ENCODE measurements at regions not wholly inside any gene's neighbourhood (a gene's known extent, or its start where the extent isn't known, plus 50 kb on each side); places are given as distances from the start of the nearest gene placed in this dataset.

DNA sequence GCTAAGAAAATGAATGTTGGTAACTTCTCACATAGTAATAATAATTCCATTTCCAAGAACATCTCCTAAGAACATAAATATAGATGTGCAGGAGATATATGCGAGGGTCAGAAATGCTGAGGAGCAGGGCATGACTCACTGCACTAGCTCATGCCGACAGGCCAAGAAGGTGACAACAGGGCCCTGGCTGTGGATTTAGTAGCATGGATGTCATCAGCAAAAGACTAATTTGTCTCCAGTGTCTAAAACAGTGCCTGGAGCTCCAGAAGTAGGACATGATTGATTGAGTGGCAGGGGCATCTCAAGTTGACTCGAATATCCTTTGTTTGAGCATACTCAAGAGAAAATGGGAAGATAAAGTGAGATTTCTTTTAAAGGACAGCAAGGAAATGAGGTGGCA, 207.0 kb upstream of the FOXA2 start:
- no peak for DNase-seq (ENCODE audit: low read depth, low spot score)

DNA sequence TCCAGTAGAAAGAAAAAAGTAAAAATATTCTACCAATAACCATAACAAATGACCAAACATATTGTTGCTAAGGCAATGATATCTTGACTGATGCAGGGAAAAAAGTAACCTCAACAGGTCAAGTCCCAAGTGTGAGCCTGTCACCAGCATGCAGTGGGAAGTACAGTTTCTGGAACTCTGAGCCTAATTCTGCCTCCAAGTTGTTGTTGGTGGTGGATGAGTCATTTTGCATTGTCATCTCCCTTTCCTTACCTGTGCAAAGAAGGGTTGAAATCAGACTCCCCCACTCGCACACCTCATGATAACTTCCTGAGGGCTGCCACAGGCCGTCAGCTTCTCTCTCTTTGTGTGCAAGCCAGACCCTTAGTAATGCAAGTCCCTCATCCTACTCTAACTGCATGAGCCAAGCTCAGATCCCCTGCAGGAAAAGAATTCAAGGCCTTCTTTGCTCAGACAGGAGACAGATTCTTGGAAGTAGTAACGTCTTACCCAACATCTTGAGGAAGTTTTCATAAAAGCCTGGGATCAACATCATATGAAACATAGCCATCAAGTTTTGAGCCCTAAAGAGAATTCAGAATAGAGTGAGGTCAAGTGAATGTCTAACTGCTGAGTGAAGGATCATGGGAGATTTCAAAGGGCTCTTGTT, 207.6 kb upstream of the FOXA2 start:
- DNase-seq (ENCODE audit: low read depth, low spot score), result no peak

DNA sequence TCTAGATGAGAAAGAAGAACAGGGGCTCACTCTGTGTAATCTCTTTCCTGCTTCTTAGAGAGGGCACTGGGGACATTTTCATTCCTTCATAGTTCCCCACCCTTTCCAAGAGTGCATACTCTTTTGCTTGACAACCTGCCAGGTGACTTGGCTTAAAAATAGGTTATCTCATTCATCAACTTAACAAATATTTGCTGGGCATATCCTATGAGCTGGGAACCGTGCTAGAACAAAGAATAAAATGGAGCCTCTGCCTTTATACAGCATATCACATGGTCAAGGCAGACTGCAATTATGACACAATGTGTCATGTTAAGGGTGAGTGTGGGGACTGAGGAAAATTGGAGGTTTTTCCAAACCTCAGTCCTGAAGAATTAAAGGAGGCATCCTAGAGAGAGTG, 209.8 kb upstream of the FOXA2 start:
- no peak for DNase-seq (ENCODE audit: low read depth, low spot score)

DNA sequence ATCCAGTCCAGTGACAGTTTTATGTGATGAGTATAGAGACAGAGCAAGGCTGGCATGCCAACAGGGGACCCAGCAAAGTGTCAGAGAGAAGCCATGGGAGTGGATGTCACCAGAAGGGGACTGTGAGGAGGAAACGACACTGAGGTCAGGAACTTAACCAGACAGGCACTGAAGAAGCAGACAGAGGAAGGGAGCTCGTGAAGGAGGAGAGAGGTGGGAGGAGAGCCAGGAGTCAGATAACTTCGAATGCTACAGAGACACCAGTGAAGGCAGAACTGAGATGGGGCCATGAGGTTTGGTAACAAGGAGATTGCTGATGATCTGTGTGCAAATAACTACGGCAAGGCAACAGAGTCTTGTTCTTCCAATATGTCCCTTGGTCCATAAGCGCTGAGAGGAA, 211.1 kb upstream of the FOXA2 start:
- no peak for DNase-seq (ENCODE audit: low read depth, low spot score)

DNA sequence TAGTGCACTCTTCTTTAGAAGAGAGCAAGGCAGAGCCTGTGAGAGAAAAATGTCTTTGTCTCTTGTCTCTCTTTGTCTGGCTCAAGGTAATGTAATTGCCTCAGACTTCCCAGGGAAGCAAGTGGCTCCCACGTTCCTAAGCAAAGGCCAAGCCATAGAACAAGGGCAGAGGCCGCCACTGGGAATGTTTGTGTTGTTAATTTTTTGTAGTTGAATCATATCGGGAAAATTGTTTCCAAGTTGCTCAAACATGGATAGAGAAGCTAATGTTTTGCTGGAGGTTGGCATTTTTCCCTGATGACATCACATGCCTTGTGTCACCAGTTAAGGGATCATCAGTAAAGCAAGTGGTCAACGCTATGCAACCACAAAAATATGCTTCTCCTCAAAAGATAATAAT, 211.5 kb upstream of the FOXA2 start:
- peak; percentile 20 for DNase-seq (ENCODE audit: low read depth, low spot score)

GRCh38 chr20:22796469-22797077, 212.2 kb upstream of the FOXA2 start:
- DNase-seq (ENCODE audit: low read depth, low spot score), result no peak

DNA sequence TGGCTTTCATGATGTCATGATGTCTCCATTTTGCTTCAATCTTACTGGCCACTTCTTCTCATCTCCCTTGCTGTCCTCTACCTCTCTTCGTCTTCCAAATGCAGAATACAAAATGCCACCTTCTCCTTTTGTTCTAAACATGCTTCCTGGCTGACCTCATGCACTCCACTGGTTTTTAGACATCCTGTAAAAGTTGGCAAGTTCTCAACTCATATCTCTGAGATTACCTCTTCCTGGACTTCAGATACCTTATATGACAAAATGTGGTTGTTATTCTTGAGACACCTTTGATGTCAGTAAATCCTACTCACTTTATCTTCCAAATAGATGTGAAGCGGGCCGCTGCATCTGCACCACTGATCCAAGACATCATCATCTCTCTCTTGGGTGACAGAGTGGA, 212.7 kb upstream of the FOXA2 start:
- no peak for DNase-seq (ENCODE audit: low read depth, low spot score)

GRCh38 chr20:22799687-22800086, 215.3 kb upstream of the FOXA2 start:
- no peak for DNase-seq (ENCODE audit: low read depth, low spot score)

- no peak for DNase-seq (ENCODE audit: low read depth, low spot score)
These were observed 215.8 kb upstream of the FOXA2 start for GRCh38 chr20:22800129-22800528.

- DNase-seq (ENCODE audit: low read depth, low spot score), result no peak
These were observed 217.2 kb upstream of the FOXA2 start for GRCh38 chr20:22801528-22801927.

GRCh38 chr20:22802296-22802695, 217.9 kb upstream of the FOXA2 start:
- no peak for DNase-seq (ENCODE audit: low read depth, low spot score)

GRCh38 chr20:22805219-22805618, 220.8 kb upstream of the FOXA2 start:
- no peak for DNase-seq (ENCODE audit: low read depth, low spot score)

DNA sequence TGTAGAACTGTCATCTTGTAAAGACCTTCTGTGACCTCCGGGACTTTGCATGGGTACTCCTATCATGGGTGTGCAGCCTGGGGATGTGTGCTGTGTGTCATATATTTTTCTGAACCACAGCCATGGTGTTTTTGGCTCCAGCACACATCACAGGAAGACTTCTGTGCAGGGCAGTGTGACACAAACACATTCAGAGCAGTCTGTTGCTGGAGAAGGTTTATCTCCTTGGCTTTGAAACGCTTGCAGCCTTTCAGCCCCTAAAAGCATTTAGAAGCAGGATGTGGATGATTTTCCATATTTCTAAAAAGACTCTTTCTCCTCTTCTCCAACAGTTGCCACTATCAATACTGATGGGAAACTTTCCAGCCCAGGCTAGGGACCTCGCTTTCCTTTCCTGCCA, 221.6 kb upstream of the FOXA2 start:
- no peak for DNase-seq (ENCODE audit: low read depth, low spot score)

GRCh38 chr20:22807045-22807444, 222.7 kb upstream of the FOXA2 start:
- no peak for DNase-seq (ENCODE audit: low read depth, low spot score)

GRCh38 chr20:22807646-22808244, 223.4 kb upstream of the FOXA2 start:
- no peak for DNase-seq (ENCODE audit: low read depth, low spot score)

- DNase-seq (ENCODE audit: low read depth, low spot score), result no peak
These were observed 224.3 kb upstream of the FOXA2 start for GRCh38 chr20:22808628-22809027.

- no peak for DNase-seq (ENCODE audit: low read depth, low spot score)
These were observed 225.1 kb upstream of the SSTR4 start for GRCh38 chr20:22810030-22810429.

DNA sequence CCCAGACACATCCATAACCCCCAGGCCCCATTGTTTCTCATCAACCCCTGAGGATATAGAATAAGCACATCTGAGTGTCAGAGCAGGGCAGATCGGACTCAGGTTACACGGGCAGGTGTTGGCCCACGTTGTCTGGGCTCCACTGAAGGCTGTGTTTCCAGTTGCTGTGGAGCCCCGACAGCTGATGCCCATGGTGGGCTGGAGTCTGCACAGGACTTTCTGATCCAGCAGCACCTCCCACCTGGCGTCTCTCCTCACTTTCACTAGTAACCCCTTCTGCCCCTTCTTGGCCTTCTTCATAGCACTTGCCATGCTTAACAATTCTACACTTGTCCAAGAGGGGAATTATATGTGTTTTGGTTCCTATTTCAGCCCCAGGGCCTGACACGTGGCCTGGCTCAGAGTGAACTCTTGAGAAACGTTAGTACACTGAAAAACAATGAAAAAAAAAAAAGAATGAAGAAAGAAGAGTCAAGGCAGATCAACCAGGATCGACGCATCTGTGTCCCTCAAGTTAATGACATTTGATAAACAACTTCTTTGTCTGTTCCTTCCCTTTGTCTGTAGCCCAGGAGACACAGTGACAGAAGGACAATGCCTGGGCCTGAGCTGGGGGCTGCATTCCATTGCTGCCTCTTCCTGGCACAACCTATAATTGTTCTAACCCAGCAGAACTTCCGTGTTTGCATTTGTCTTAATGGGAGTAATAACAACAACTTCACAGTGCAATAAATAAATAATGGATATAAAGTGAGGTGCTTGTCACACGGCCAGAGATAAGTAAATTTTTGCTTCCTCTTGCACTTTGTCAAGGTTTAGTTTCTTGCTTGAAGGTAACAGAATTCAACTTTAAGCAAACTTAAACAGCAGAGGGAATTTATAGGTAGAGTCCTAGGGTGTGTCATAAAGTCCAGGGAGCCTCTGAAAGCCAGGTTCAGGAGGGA, 224.2 kb upstream of the SSTR4 start:
- no peak for DNase-seq (ENCODE audit: low read depth, low spot score)

GRCh38 chr20:22814471-22815205, 220.5 kb upstream of the SSTR4 start:
- DNase-seq (ENCODE audit: low read depth, low spot score), result no peak

DNA sequence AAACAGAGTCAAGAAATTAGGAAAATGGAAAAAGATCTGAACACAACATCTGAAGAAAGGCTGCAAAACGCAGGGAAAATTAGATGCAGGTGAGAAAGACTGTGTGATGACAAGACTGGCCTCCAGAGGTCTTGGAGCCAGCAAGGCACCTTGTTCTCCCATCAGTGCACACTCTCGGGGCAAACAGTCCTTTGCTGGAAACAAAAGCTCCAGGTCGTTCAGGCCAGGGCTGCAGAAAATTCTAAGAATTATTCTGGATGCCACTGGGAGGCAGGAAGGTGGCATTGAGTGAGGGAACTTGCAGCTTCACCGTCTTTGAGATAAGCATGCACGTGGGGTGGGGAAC, 219.9 kb upstream of the SSTR4 start:
- DNase-seq (ENCODE audit: low read depth, low spot score), result no peak

- no peak for DNase-seq (ENCODE audit: low read depth, low spot score)
These were observed 219.4 kb upstream of the SSTR4 start for GRCh38 chr20:22815603-22816315.

Data from brain pericyte (primary cell).